B cell (primary cell): ENCODE measurements at regions not wholly inside any gene's neighbourhood (a gene's known extent, or its start where the extent isn't known, plus 50 kb on each side); places are given as distances from the start of the nearest gene placed in this dataset.

ENCODE experiments used
- EZH2 ChIP-seq: IDR thresholded peaks from 2 replicates; pipeline ENCODE4 v1.6.1; 2012; ENCODE audit warnings: borderline replicate concordance, low read depth, mild to moderate bottlenecking, moderate library complexity, low read length; ENCODE audit not compliant: insufficient read depth, poor library complexity, severe bottlenecking
- TF ChIP-seq, protein P1 (sequence below): fragments of 200-600 bp; IDR thresholded peaks from one replicate; pipeline ENCODE4 v1.8.0; 2022; ENCODE audit warnings: antibody characterized with exemption, mild to moderate bottlenecking

DNA sequence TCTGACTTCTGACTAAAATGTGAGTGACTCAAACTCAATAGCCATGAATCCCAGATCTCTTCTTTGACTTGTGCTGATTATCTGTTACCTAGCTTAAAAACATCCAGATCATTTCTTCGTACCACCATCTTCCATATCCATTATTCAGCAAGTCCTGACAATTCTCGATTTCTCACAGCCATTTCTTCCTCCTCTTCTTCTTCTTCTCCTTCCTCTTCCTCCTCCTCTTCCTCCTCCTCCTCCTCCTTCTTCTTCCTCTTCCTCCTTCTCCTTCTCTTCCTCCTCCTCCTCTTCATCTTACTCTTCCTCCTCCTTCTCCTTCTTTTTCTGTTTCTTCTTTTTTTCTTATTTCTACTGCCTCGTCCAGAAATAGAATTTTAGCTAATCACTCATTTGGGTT lies 77.0 kb upstream of the MAP1B start:
- TF ChIP-seq, protein P1, sequence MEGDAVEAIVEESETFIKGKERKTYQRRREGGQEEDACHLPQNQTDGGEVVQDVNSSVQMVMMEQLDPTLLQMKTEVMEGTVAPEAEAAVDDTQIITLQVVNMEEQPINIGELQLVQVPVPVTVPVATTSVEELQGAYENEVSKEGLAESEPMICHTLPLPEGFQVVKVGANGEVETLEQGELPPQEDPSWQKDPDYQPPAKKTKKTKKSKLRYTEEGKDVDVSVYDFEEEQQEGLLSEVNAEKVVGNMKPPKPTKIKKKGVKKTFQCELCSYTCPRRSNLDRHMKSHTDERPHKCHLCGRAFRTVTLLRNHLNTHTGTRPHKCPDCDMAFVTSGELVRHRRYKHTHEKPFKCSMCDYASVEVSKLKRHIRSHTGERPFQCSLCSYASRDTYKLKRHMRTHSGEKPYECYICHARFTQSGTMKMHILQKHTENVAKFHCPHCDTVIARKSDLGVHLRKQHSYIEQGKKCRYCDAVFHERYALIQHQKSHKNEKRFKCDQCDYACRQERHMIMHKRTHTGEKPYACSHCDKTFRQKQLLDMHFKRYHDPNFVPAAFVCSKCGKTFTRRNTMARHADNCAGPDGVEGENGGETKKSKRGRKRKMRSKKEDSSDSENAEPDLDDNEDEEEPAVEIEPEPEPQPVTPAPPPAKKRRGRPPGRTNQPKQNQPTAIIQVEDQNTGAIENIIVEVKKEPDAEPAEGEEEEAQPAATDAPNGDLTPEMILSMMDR = no peak
- no peak for TF ChIP-seq EZH2
